SH-SY5Y (cell line): ENCODE measurements at regions not wholly inside any gene's neighbourhood (a gene's known extent, or its start where the extent isn't known, plus 50 kb on each side); places are given as distances from the start of the nearest gene placed in this dataset.

Source experiments
- GATA2 ChIP-seq: IDR thresholded peaks from 2 replicates; pipeline ENCODE4 v1.6.1; 2011; ENCODE audit warnings: mild to moderate bottlenecking, low read depth, low read length
- GATA3 ChIP-seq: IDR thresholded peaks from 2 replicates; pipeline ENCODE4 v1.6.1; 2011; ENCODE audit warnings: low read depth, mild to moderate bottlenecking, low read length, moderate library complexity

- no peak for TF ChIP-seq GATA2
- no peak for TF ChIP-seq GATA3
Observed at GRCh38 chr18:38688416-38688815, 1122.8 kb upstream of the CELF4 start.
